ENCODE measurements at regions not wholly inside any gene's neighbourhood (a gene's known extent, or its start where the extent isn't known, plus 50 kb on each side); places are given as distances from the start of the nearest gene placed in this dataset.

- WGBS, result 80% methylated on average over 6 of the region's 6 CpGs
- TF ChIP-seq FOXA1 (IDR thresholded peaks at IDR 0.05) (no peak), ZBTB33 (IDR thresholded peaks at IDR 0.05) (no peak), GABPA (IDR thresholded peaks at IDR 0.05 in 1 of 2, conservative IDR thresholded peaks at IDR 0.05 in 1 of 2) (no peak), NR2F2 (IDR thresholded peaks at IDR 0.05) (no peak), HNF4A (conservative IDR thresholded peaks at IDR 0.05) (no peak), HNF4G (IDR thresholded peaks at IDR 0.05) (no peak), MAX (IDR thresholded peaks at IDR 0.05) (no peak), YY1 (IDR thresholded peaks at IDR 0.05) (no peak), EGR1 (IDR thresholded peaks at IDR 0.05; ENCODE audit: low read depth in 2 of 2) (no peak), RXRA (IDR thresholded peaks at IDR 0.05) (no peak), TAF1 (conservative IDR thresholded peaks at IDR 0.05) (no peak), ATF3 (IDR thresholded peaks at IDR 0.05) (no peak), CTCF (IDR thresholded peaks at IDR 0.05; ENCODE audit: low read depth, low read length, missing input control) (no peak), RAD21 (IDR thresholded peaks at IDR 0.05) (no peak), SP1 (IDR thresholded peaks at IDR 0.05) (no peak)
- no peak overlapping the region for H3K9ac ChIP-seq (ENCODE audit: low read depth in 1 of 2, low read length in 2 of 2)
- no peaks in the 10 kb centered on the region for H3K4me1 ChIP-seq (ENCODE audit: control insufficient read depth in 4 of 4, insufficient read depth in 4 of 4, low read length in 3 of 4)
- H3K9me3 ChIP-seq (ENCODE audit: control insufficient read depth in 4 of 4, low read length in 3 of 4), result no peaks in the 10 kb centered on the region
- no peak overlapping the region for H3K27ac ChIP-seq (ENCODE audit: low read depth in 1 of 2, low read length in 2 of 2)
- DNase-seq (ENCODE audit: low spot score), result no peak
- H3K36me3 ChIP-seq (ENCODE audit: control insufficient read depth in 4 of 4, insufficient read depth in 3 of 4, low read depth in 1 of 4, low read length in 3 of 4), result no peaks in the 10 kb centered on the region
- no peak overlapping the region for H3K4me3 ChIP-seq (ENCODE audit: low read depth in 1 of 3, low read length in 3 of 3)
- no peaks in the 10 kb centered on the region for H3K27me3 ChIP-seq (ENCODE audit: control insufficient read depth in 4 of 4, insufficient read depth in 4 of 4, low read length in 3 of 4)
Measured at GRCh38 chr9:7921545-7922197, 122.1 kb upstream of the DMAC1 start.

- H3K9me3 ChIP-seq (ENCODE audit: control insufficient read depth in 4 of 4, low read length in 3 of 4), result no peaks in the 10 kb centered on the region
- no peaks in the 10 kb centered on the region for H3K27me3 ChIP-seq (ENCODE audit: control insufficient read depth in 4 of 4, insufficient read depth in 4 of 4, low read length in 3 of 4)
- H3K4me1 ChIP-seq (ENCODE audit: control insufficient read depth in 4 of 4, insufficient read depth in 4 of 4, low read length in 3 of 4), result no peaks in the 10 kb centered on the region
- DNase-seq (ENCODE audit: low spot score), result no peak
- no peak overlapping the region for H3K9ac ChIP-seq (ENCODE audit: low read depth in 1 of 2, low read length in 2 of 2)
- TF ChIP-seq JUND (IDR thresholded peaks at IDR 0.05), result no peak
- no peak for TF ChIP-seq RAD21 (IDR thresholded peaks at IDR 0.05)
- no peak for TF ChIP-seq MAX (IDR thresholded peaks at IDR 0.05)
- TF ChIP-seq ATF3 (IDR thresholded peaks at IDR 0.05), result no peak
- no peak overlapping the region for H3K27ac ChIP-seq (ENCODE audit: low read depth in 1 of 2, low read length in 2 of 2)
- H3K4me3 ChIP-seq (ENCODE audit: low read depth in 1 of 3, low read length in 3 of 3), result no peak overlapping the region
- no peaks in the 10 kb centered on the region for H3K36me3 ChIP-seq (ENCODE audit: control insufficient read depth in 4 of 4, insufficient read depth in 3 of 4, low read depth in 1 of 4, low read length in 3 of 4)
Measured at GRCh38 chr9:7912037-7912535, 112.5 kb upstream of the DMAC1 start.
